ENCODE measurements at regions not wholly inside any gene's neighbourhood (a gene's known extent, or its start where the extent isn't known, plus 50 kb on each side); places are given as distances from the start of the nearest gene placed in this dataset.
A peak's percentile ranks its signal among the peaks of the same experiment; 100 is the strongest.

GRCh38 chr11:116458546-116458945 lies 314.2 kb downstream of the BUD13 start:
- no peak for DNase-seq (ENCODE audit: low spot score)
- TF ChIP-seq CTCF (IDR thresholded peaks at IDR 0.05; ENCODE audit: borderline replicate concordance, control extremely low read depth, extremely low read depth, insufficient read depth, missing control alignments): no peak
- in situ Hi-C loops (cut with MboI; ENCODE audit: low sequenced_read_pairs, unreplicated experiment): no loop called here

- in situ Hi-C loops (cut with MboI; ENCODE audit: low sequenced_read_pairs, unreplicated experiment): no loop called here
- no peak for DNase-seq (ENCODE audit: low spot score)
These were observed 315.3 kb downstream of the BUD13 start for GRCh38 chr11:116457336-116458007.

GRCh38 chr11:116454951-116455350 lies 317.8 kb downstream of the BUD13 start:
- in situ Hi-C loops (cut with MboI; ENCODE audit: low sequenced_read_pairs, unreplicated experiment): no loop called here
- no peak for DNase-seq (ENCODE audit: low spot score)
- no peak for TF ChIP-seq CTCF (IDR thresholded peaks at IDR 0.05; ENCODE audit: borderline replicate concordance, control extremely low read depth, extremely low read depth, insufficient read depth, missing control alignments)

More at GRCh38 chr11:116457336-116458007, 315.3 kb downstream of the BUD13 start:
- no peak for TF ChIP-seq CTCF (IDR thresholded peaks at IDR 0.05; ENCODE audit: borderline replicate concordance, control extremely low read depth, extremely low read depth, insufficient read depth, missing control alignments)

GRCh38 chr11:116454020-116454645 lies 318.7 kb downstream of the BUD13 start:
- in situ Hi-C loops (cut with MboI; ENCODE audit: low sequenced_read_pairs, unreplicated experiment): no loop called here
- peak; percentile 18 for TF ChIP-seq CTCF (IDR thresholded peaks at IDR 0.05; ENCODE audit: borderline replicate concordance, control extremely low read depth, extremely low read depth, insufficient read depth, missing control alignments)
- peak; percentile 52 for DNase-seq (ENCODE audit: low spot score)

GRCh38 chr11:116452461-116452860 lies 320.3 kb downstream of the BUD13 start:
- no peak for DNase-seq (ENCODE audit: low spot score)
- in situ Hi-C loops (cut with MboI; ENCODE audit: low sequenced_read_pairs, unreplicated experiment): no loop called here
- no peak for TF ChIP-seq CTCF (IDR thresholded peaks at IDR 0.05; ENCODE audit: borderline replicate concordance, control extremely low read depth, extremely low read depth, insufficient read depth, missing control alignments)

GRCh38 chr11:116449522-116449921 lies 323.3 kb downstream of the BUD13 start:
- DNase-seq (ENCODE audit: low spot score): no peak
- in situ Hi-C loops (cut with MboI; ENCODE audit: low sequenced_read_pairs, unreplicated experiment): no loop called here
- no peak for TF ChIP-seq CTCF (IDR thresholded peaks at IDR 0.05; ENCODE audit: borderline replicate concordance, control extremely low read depth, extremely low read depth, insufficient read depth, missing control alignments)

Measured in GM13976 (cell line).